RPMI8226 (cell line): ENCODE measurements at regions not wholly inside any gene's neighbourhood (a gene's known extent, or its start where the extent isn't known, plus 50 kb on each side); places are given as distances from the start of the nearest gene placed in this dataset.
"Not testable (repeated sequence)": the region's sequence is repeated elsewhere in the genome, so short reads cannot be mapped to it uniquely, and the experiment has no call there.

Source experiments
- DNase-seq: peaks from one replicate; pipeline ENCODE4 v3.0.0-alpha.2; 2015

DNA sequence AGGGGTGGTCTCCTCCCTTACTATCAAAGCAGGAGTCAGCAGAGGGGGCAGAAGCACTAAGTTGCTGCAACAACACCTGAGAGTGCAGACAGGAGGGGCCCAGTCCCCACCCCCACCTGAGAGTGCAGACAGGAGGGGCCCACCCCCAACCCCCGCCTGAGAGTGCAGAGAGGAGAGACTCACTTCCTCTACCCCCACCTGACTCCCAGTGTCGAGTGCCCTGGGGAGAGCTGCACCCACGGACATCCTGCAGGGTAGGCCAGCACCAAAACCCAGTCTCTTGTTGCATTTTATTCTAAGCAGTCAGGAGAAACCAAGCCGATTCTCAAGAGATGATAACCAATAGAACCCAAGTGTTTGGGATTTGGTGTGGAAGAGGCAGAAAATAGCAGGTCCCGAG, 78.4 kb downstream of the NAPG start:
- no peak for DNase-seq

DNA sequence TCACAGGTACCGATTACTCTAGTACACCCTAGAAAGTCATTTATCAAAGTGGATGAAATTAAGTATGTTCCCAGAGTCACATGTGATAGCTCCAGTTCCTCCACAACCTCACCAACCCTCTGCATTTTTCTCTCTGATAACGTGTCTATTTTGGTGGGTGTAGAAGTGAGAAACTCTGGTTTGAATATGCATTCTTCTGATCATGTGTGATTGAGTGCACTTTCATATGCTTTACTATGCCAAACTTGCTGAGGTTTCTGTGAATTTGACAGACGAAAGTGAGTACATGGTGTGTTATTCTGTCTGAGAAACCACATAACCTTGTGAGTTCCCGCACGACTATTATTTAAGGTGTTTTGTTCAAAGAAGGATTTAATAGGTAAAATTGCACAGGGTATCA, 81.1 kb downstream of the NAPG start:
- DNase-seq = peak; percentile 47

DNA sequence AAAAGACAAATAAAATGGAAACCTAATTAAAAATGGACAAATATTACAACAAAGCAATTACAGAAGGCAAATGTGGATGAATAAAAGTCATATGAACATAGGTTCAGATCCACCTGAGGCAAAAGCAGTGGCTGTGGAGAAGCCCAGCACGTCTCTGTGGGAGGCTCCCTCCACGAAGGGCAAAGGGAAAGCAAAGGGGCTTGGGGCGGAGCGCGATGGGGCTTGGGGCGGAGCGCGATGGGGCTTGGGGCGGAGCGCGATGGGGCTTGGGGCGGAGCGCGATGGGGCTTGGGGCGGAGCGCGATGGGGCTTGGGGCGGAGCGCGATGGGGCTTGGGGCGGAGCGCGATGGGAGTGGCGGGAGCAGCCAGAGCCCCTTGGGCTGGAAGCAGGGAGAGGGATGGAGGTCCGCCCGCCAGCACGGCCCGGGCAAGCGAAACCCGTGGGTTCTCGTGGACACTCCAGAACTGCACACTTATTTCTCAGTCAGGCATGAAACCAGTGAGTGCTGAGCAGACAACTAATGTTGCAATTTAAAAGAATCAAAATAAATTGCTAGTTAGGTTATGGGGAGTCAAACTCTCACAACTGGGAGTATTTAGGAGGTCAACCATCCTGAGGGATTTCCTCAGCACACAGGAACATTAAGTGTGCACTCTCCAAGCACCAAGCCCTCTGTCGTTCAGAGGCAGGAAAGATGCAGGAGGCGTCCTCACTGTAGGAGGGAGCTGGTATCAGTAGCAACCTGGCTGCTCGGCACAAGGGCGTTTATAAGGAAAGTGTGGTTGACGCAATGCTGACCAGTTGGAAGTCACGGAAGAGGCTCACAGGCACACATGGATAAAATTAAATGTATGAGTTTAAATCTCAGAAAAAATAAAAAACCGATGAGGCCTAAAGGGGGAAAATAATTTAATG, 81.8 kb downstream of the NAPG start:
- DNase-seq = not testable (repeated sequence)

DNA sequence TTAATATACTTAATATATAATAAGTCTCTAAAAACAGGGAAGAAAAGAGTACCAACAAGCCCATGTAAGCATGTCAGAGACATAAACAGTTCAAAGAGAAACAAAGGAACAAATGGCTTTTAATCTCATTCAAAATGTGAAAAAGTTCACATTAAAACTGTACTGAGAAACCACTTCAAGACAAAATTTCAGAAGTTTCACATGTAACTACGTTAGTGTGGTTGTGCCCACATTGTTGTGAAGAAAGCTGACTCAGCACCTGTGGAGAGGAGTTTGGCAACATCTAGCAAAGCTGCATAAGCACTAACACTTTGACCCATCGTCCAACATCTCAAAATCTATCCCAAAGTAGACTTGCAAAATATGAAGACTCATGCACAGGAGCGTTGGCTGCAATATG, 82.6 kb downstream of the NAPG start:
- not testable (repeated sequence) for DNase-seq

DNA sequence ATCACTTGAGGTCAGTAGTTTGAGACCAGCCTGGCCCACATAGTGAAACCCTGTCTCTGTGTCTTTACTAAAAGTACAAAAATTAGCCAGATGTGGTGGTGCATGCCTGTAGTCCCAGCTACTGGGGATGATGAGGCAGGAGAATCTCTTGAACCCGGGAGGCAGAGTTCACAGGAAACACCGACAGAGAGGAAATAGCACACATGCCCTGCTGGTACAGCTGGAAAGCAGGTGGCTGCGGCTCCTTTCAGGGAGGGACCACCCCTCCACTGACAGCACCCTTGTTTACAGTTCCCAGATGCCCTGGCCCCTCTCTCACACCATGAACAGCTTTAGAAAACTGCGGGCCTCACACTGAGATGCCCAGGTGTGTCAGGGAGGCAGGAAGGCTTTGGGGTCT, 83.2 kb downstream of the NAPG start:
- peak; percentile 71 for DNase-seq

DNA sequence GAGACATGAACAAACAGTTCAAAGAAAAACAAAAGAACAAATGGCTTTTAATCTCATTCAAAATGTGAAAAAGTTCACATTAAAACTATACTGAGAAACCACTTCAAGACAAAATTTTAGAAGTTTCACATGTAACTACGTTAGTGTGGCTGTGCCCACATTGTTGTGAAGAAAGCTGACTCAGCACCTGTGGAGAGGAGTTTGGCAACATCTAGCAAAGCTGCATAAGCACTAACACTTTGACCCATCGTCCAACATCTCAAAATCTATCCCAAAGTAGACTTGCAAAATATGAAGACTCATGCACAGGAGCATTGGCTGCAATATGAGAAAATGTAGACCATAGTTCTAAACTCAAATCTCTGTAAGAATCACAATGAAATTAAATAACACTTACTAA, 87.4 kb downstream of the NAPG start:
- DNase-seq = not testable (repeated sequence)

DNA sequence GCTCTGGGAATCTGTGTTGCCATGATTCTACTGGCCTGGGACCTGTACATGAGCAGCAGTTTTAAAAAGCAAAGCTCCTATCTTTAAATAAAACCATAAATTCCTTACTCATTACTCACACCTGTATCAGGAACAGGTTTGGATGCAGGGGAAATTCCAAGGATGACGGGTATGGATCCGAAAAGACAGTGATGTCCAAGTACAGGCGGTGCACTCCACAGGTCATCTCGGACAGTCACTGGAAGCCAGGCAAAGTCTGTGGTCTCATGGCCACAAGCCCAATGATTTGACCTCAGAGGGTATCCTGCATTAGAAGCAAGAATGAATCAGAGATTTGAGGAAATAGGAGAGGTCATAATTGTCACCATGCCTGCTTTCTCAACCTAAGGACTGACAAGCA, 90.9 kb downstream of the NAPG start:
- DNase-seq = not testable (repeated sequence)

DNA sequence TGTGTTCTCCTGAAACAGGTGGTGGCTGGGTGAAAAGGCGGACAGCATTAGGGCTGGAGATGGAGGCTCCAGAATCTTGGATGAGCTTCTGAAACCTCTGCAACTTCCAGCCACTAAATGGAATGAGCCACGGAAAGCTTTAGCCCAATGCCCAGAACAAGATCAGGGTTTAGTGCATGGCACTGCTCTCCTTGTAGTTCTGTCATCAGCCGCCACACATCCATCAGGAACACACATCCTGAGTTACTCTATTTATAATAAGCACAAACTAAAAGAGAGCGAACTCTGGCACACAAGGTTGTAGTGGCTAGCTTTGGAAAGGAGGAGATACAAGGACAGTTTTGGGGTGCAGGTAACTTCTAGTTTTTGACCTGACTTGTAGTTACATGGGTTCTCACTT, 93.0 kb downstream of the NAPG start:
- DNase-seq = not testable (repeated sequence)

DNA sequence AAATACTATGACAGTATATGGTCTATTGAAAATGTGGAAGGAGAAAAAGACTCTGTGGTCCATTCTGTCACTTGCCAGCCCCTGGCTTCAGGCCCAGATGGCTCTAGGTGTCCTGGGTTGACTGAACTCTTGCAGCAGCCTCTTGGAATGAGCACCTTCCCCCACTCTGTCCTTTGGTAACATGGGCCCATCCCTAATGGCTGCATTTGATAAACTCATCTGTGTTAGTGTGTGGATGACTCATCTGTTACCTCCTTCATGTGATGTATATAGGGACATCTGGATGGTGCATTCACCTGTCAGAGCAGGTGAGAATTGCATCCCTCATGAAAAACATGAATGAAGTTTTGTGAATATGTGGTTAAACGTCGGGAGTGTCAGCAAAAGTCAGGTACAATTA, 93.5 kb downstream of the NAPG start:
- DNase-seq = peak; percentile 59

DNA sequence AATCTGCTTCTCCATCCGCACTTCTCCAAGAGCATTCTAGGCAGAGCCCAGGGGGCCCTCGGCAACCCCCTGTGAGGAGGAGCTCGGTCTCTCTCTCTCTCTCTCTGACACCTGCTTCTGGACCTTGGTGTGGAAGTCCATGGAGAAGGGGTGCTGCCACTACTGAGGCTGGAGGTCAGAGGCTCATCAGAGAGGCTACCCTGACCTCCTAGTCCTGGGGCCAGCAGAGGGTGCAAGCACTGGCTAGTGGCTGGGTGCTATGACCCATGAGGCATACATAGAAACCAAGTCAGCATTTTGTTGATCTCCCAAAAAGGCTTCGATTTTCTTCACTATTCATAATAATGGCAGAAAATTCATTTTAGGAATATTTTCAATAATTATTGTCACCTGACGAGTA, 94.0 kb downstream of the NAPG start:
- DNase-seq = not testable (repeated sequence)
